ENCODE measurements at regions not wholly inside any gene's neighbourhood (a gene's known extent, or its start where the extent isn't known, plus 50 kb on each side); places are given as distances from the start of the nearest gene placed in this dataset.
"Not testable (repeated sequence)": the region's sequence is repeated elsewhere in the genome, so short reads cannot be mapped to it uniquely, and the experiment has no call there.

- no peak for DNase-seq (ENCODE audit: low spot score)
- in situ Hi-C loops (cut with MboI; ENCODE audit: low sequenced_read_pairs, unreplicated experiment), result no loop called here
- no peak for TF ChIP-seq CTCF (IDR thresholded peaks at IDR 0.05; ENCODE audit: borderline replicate concordance, control extremely low read depth, extremely low read depth, insufficient read depth, missing control alignments)
These were observed 290.3 kb downstream of the GATA3 start for GRCh38 chr10:8344756-8345155.

- no peak for TF ChIP-seq CTCF (IDR thresholded peaks at IDR 0.05; ENCODE audit: borderline replicate concordance, control extremely low read depth, extremely low read depth, insufficient read depth, missing control alignments)
- in situ Hi-C loops (cut with MboI; ENCODE audit: low sequenced_read_pairs, unreplicated experiment), result no loop called here
- DNase-seq (ENCODE audit: low spot score), result no peak
These were observed 292.4 kb downstream of the GATA3 start for GRCh38 chr10:8346861-8347260.

- DNase-seq (ENCODE audit: low spot score); in situ Hi-C loops (cut with MboI; ENCODE audit: low sequenced_read_pairs, unreplicated experiment): not testable (repeated sequence)
These were observed 293.1 kb downstream of the GATA3 start for GRCh38 chr10:8347614-8348013.

GRCh38 chr10:8349610-8350249, 295.2 kb downstream of the GATA3 start:
- in situ Hi-C loops (cut with MboI; ENCODE audit: low sequenced_read_pairs, unreplicated experiment), result no loop called here
- TF ChIP-seq CTCF (IDR thresholded peaks at IDR 0.05; ENCODE audit: borderline replicate concordance, control extremely low read depth, extremely low read depth, insufficient read depth, missing control alignments), result no peak
- DNase-seq (ENCODE audit: low spot score), result no peak

GRCh38 chr10:8350250-8350967, 295.9 kb downstream of the GATA3 start:
- no peak for TF ChIP-seq CTCF (IDR thresholded peaks at IDR 0.05; ENCODE audit: borderline replicate concordance, control extremely low read depth, extremely low read depth, insufficient read depth, missing control alignments)
- in situ Hi-C loops (cut with MboI; ENCODE audit: low sequenced_read_pairs, unreplicated experiment), result no loop called here
- DNase-seq (ENCODE audit: low spot score), result no peak

- TF ChIP-seq CTCF (IDR thresholded peaks at IDR 0.05; ENCODE audit: borderline replicate concordance, control extremely low read depth, extremely low read depth, insufficient read depth, missing control alignments), result no peak
- no peak for DNase-seq (ENCODE audit: low spot score)
- in situ Hi-C loops (cut with MboI; ENCODE audit: low sequenced_read_pairs, unreplicated experiment), result no loop called here
These were observed 297.9 kb downstream of the GATA3 start for GRCh38 chr10:8352171-8353075.
